Activated naive CD4-positive, alpha-beta T cell treated with anti-CD3 and anti-CD28 coated beads, Interleukin-2, amount 50 U/mL, for 24 hours (primary cell): ENCODE measurements at regions not wholly inside any gene's neighbourhood (a gene's known extent, or its start where the extent isn't known, plus 50 kb on each side); places are given as distances from the start of the nearest gene placed in this dataset.

Source experiments
- H3K27ac Mint-ChIP-seq: one replicate; pipeline ENCODE4 v1.8.0; 2021; ENCODE audit warnings: mild to moderate bottlenecking, mixed read lengths
- H3K27me3 Mint-ChIP-seq: one replicate; pipeline ENCODE4 v1.8.0; 2021; ENCODE audit warnings: mixed read lengths
- H3K36me3 Mint-ChIP-seq: one replicate; pipeline ENCODE4 v1.8.0; 2021; ENCODE audit warnings: mixed read lengths
- H3K4me1 Mint-ChIP-seq: one replicate; pipeline ENCODE4 v1.8.0; 2021; ENCODE audit warnings: mixed read lengths
- H3K4me3 Mint-ChIP-seq: one replicate; pipeline ENCODE4 v1.8.0; 2021; ENCODE audit warnings: mild to moderate bottlenecking, mixed read lengths
- H3K9me3 Mint-ChIP-seq: one replicate; pipeline ENCODE4 v1.8.0; 2021; ENCODE audit warnings: mixed read lengths

- no peaks in the 10 kb centered on the region for H3K4me1 Mint-ChIP-seq
Measured at GRCh38 chr6:12596731-12597130, 119.8 kb upstream of the PHACTR1 start.

GRCh38 chr6:12598919-12599318 is 117.6 kb upstream of the PHACTR1 start:
- H3K4me3 Mint-ChIP-seq: no peak overlapping the region
- H3K36me3 Mint-ChIP-seq: no peaks in the 10 kb centered on the region
- H3K9me3 Mint-ChIP-seq: no peaks in the 10 kb centered on the region

More at GRCh38 chr6:12596731-12597130, 119.8 kb upstream of the PHACTR1 start:
- no peaks in the 10 kb centered on the region for H3K9me3 Mint-ChIP-seq
- H3K4me3 Mint-ChIP-seq: no peak overlapping the region
- peaks cover 12% of the 10 kb centered on the region for H3K27me3 Mint-ChIP-seq
- H3K36me3 Mint-ChIP-seq: no peaks in the 10 kb centered on the region
- H3K27ac Mint-ChIP-seq: no peak overlapping the region

DNA sequence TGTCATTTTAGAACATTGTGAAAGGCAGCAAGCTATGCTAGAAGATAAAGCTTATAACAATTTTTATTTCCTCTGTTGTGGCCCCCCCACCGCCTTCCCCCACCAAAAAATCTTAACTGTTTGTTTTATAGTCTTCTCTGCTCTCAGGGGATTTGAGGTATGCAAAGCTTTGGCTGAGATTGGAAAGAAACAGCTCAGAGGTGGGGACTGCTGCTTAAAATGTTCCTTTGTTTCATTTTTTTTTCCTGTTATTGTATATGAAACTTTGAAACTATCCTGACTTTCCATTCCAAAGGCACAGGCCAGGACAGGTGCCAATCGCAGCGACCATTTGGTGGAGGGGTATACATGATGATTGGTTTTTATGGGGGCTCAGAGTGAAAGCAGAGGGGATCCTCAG is 114.7 kb upstream of the PHACTR1 start:
- peaks cover 11% of the 10 kb centered on the region for H3K27me3 Mint-ChIP-seq
- H3K4me3 Mint-ChIP-seq: no peak overlapping the region
- no peaks in the 10 kb centered on the region for H3K36me3 Mint-ChIP-seq

More at GRCh38 chr6:12598919-12599318, 117.6 kb upstream of the PHACTR1 start:
- no peaks in the 10 kb centered on the region for H3K4me1 Mint-ChIP-seq
- H3K27ac Mint-ChIP-seq: no peak overlapping the region
- peaks cover 14% of the 10 kb centered on the region for H3K27me3 Mint-ChIP-seq

GRCh38 chr6:12602342-12602741 is 114.2 kb upstream of the PHACTR1 start:
- Mint-ChIP-seq H3K9me3 (no peaks in the 10 kb centered on the region), H3K27ac (no peak overlapping the region), H3K27me3 (peaks cover 15% of the 10 kb centered on the region), H3K4me1 (no peaks in the 10 kb centered on the region), H3K36me3 (no peaks in the 10 kb centered on the region), H3K4me3 (no peak overlapping the region)

More for the DNA sequence above, 114.7 kb upstream of the PHACTR1 start:
- no peaks in the 10 kb centered on the region for H3K9me3 Mint-ChIP-seq
- no peaks in the 10 kb centered on the region for H3K4me1 Mint-ChIP-seq
- no peak overlapping the region for H3K27ac Mint-ChIP-seq

DNA sequence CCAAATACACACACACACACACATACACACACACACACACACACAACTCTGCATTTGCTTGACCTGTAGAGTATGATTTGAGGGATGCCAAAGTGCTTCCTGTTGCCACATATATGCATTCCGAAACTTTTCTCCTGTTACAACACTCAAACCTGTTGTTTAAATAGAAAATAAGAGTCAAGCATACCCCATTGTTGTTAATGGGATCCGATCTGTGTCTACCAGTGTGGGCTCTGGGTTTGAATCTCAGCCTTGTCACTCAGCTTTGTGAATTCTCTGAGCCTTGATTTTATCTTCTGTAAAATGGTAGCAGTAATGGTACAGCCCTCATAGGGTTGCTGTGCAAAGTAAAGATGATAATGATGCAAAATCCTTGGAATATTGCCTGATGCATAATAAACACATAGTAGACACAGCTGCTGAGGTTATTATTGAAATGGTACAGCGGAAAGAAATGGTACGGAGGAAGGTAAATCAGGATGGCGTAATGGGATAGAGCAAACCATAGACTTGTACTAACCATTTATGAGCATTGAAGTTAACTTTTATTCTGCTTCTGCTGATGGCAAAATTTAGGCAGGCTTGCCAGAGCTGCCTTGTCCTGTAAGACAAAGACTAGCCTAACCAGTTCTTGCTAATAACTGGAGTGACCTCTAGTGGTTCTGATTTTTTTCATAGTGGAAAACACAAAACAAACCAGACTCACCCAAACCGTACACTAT is 113.5 kb upstream of the PHACTR1 start:
- H3K27me3 Mint-ChIP-seq: peaks cover 17% of the 10 kb centered on the region
- H3K27ac Mint-ChIP-seq: no peak overlapping the region

DNA sequence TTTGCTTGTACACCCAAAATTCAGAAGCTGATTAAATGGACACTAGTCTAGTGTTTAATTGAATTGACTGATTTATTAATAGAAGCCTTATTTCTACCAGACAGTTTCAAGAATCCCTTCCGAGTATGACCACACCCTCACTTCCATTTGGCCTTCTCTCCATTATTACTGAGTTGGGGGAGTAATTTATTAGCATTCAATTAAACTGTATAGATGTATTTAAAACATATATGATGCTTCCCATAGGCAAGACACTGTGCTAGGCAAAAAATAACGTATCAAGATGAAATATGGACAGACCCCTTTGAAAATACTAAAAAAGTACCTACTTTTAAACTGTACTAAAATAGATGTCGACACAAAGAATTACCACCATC is 112.9 kb upstream of the PHACTR1 start:
- H3K27ac Mint-ChIP-seq: no peak overlapping the region
- H3K4me1 Mint-ChIP-seq: no peaks in the 10 kb centered on the region
- peaks cover 17% of the 10 kb centered on the region for H3K27me3 Mint-ChIP-seq
- no peaks in the 10 kb centered on the region for H3K9me3 Mint-ChIP-seq
- no peaks in the 10 kb centered on the region for H3K36me3 Mint-ChIP-seq
- H3K4me3 Mint-ChIP-seq: no peak overlapping the region

More for the DNA sequence above, 113.5 kb upstream of the PHACTR1 start:
- H3K4me3 Mint-ChIP-seq: no peak overlapping the region
- H3K36me3 Mint-ChIP-seq: no peaks in the 10 kb centered on the region
- H3K4me1 Mint-ChIP-seq: no peaks in the 10 kb centered on the region
- no peaks in the 10 kb centered on the region for H3K9me3 Mint-ChIP-seq

DNA sequence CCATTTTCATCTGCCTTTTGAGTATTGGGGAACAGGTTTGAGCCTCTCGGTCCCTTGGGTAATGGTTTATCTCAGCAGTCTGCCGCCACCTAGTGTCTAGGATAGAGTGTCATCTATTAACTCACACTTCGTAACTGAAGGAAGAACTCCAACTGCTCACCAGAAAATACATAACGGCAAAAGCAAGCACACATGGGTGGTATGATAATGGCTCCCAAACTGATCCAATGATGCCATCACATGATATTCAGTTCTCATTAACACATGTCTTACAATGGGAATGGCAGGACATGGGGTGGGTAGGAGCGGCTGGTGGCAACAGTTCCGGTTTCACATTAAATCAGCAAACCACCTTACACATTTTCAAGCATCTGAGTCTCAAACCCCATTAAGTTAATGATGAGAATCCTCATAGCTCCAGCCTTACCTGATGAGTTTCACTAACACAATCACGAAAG is 110.7 kb upstream of the PHACTR1 start:
- Mint-ChIP-seq H3K27me3 (peaks cover 13% of the 10 kb centered on the region), H3K4me3 (no peak overlapping the region), H3K27ac (no peak overlapping the region), H3K36me3 (no peaks in the 10 kb centered on the region), H3K4me1 (no peaks in the 10 kb centered on the region), H3K9me3 (no peaks in the 10 kb centered on the region)

GRCh38 chr6:12606616-12607015 is 110.0 kb upstream of the PHACTR1 start:
- H3K4me3 Mint-ChIP-seq: no peak overlapping the region
- no peaks in the 10 kb centered on the region for H3K9me3 Mint-ChIP-seq
- no peak overlapping the region for H3K27ac Mint-ChIP-seq
- H3K36me3 Mint-ChIP-seq: no peaks in the 10 kb centered on the region
- H3K4me1 Mint-ChIP-seq: no peaks in the 10 kb centered on the region
- H3K27me3 Mint-ChIP-seq: peaks cover 15% of the 10 kb centered on the region

DNA sequence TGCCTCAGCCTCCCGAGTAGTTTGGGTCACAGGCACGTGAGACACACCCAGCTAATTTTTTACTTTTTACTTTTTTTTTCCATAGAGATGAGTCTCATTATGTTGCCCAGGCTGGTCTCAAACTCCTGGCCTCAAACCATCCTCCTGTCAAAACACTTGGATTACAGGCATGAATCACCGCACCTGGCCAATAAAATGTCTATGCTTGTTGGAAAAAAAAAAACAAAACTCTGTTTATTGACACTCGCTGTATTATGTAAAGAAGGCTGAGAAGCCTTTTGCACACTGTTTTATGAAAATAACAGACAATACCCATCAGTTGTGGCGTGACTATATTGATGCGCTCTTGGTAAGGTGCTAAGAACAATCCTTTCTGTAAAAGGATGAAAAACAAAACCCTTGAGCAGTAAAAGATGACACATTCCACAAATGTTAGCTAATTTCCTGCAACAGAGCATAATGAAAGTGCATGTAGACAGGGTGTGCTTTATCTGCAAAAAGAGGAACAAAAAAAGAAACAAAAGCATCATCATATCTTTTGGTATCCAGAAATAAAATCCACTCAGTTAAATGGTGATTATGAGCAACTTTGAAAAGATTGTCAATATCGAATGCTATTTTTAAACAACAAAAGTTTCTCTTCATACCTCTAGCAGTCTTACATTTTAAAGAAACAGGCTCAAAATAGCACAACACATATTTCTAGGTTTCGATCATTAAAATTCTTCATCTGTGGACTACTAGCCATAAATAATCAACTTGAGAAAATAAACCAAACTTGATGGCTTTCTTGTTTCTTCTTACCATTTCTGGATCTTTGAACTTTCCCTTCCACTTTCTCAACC is 108.3 kb upstream of the PHACTR1 start:
- H3K4me3 Mint-ChIP-seq: no peak overlapping the region
- H3K27ac Mint-ChIP-seq: no peak overlapping the region
- peaks cover 19% of the 10 kb centered on the region for H3K27me3 Mint-ChIP-seq
- no peaks in the 10 kb centered on the region for H3K9me3 Mint-ChIP-seq
- no peaks in the 10 kb centered on the region for H3K4me1 Mint-ChIP-seq
- H3K36me3 Mint-ChIP-seq: no peaks in the 10 kb centered on the region

- no peaks in the 10 kb centered on the region for H3K36me3 Mint-ChIP-seq
- H3K27me3 Mint-ChIP-seq: peaks cover 19% of the 10 kb centered on the region
- H3K27ac Mint-ChIP-seq: no peak overlapping the region
- no peaks in the 10 kb centered on the region for H3K4me1 Mint-ChIP-seq
- H3K9me3 Mint-ChIP-seq: no peaks in the 10 kb centered on the region
- no peak overlapping the region for H3K4me3 Mint-ChIP-seq
Measured at GRCh38 chr6:12608874-12609273, 107.7 kb upstream of the PHACTR1 start.

- Mint-ChIP-seq H3K4me1 (no peaks in the 10 kb centered on the region), H3K27me3 (peaks cover 19% of the 10 kb centered on the region), H3K9me3 (no peaks in the 10 kb centered on the region), H3K36me3 (no peaks in the 10 kb centered on the region), H3K27ac (no peak overlapping the region), H3K4me3 (no peak overlapping the region)
Measured at GRCh38 chr6:12609751-12610150, 106.8 kb upstream of the PHACTR1 start.

DNA sequence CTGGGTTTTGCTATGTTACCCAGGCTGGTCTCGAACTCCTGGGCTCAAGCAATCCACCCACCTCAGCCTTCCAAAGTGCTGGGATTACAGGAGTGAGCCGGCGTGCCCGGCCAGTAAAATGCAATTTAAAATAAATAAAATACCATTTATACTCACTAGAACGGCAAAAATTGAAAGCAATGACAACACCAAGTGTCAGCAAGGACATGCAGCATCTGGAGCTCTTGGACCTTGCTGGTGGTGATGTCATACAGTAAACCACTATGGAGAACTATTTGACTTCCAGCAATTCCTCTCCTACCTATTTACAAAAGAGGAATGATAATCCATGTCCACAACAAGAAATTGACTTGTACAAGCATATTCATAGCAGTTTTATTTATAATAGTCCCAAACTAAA is 105.7 kb upstream of the PHACTR1 start:
- no peaks in the 10 kb centered on the region for H3K36me3 Mint-ChIP-seq
- no peaks in the 10 kb centered on the region for H3K4me1 Mint-ChIP-seq
- no peak overlapping the region for H3K4me3 Mint-ChIP-seq
- peaks cover 18% of the 10 kb centered on the region for H3K27me3 Mint-ChIP-seq
- H3K27ac Mint-ChIP-seq: no peak overlapping the region
- H3K9me3 Mint-ChIP-seq: no peaks in the 10 kb centered on the region

- Mint-ChIP-seq H3K36me3 (no peaks in the 10 kb centered on the region), H3K9me3 (no peaks in the 10 kb centered on the region), H3K27me3 (peaks cover 12% of the 10 kb centered on the region)
Measured at GRCh38 chr6:12613811-12614210, 102.8 kb upstream of the PHACTR1 start.

GRCh38 chr6:12614456-12614855 is 102.1 kb upstream of the PHACTR1 start:
- H3K36me3 Mint-ChIP-seq: no peaks in the 10 kb centered on the region

More at GRCh38 chr6:12613811-12614210, 102.8 kb upstream of the PHACTR1 start:
- H3K27ac Mint-ChIP-seq: no peak overlapping the region
- H3K4me1 Mint-ChIP-seq: no peaks in the 10 kb centered on the region
- H3K4me3 Mint-ChIP-seq: no peak overlapping the region

GRCh38 chr6:12618296-12618695 is 98.3 kb upstream of the PHACTR1 start:
- Mint-ChIP-seq H3K4me3 (no peak overlapping the region), H3K9me3 (no peaks in the 10 kb centered on the region), H3K27me3 (peaks cover 3% of the 10 kb centered on the region), H3K27ac (no peak overlapping the region), H3K36me3 (no peaks in the 10 kb centered on the region), H3K4me1 (no peaks in the 10 kb centered on the region)

More at GRCh38 chr6:12614456-12614855, 102.1 kb upstream of the PHACTR1 start:
- no peak overlapping the region for H3K4me3 Mint-ChIP-seq
- no peaks in the 10 kb centered on the region for H3K4me1 Mint-ChIP-seq
- peaks cover 12% of the 10 kb centered on the region for H3K27me3 Mint-ChIP-seq
- H3K9me3 Mint-ChIP-seq: no peaks in the 10 kb centered on the region
- H3K27ac Mint-ChIP-seq: no peak overlapping the region

- no peak overlapping the region for H3K4me3 Mint-ChIP-seq
- peaks cover 1% of the 10 kb centered on the region for H3K27me3 Mint-ChIP-seq
- no peaks in the 10 kb centered on the region for H3K9me3 Mint-ChIP-seq
- no peaks in the 10 kb centered on the region for H3K36me3 Mint-ChIP-seq
- no peaks in the 10 kb centered on the region for H3K4me1 Mint-ChIP-seq
- H3K27ac Mint-ChIP-seq: no peak overlapping the region
Measured at GRCh38 chr6:12621754-12622153, 94.8 kb upstream of the PHACTR1 start.
